NCI-H1092 treated with DMSO at 0.1 percent for 48 hours (cell line): ENCODE measurements at regions not wholly inside any gene's neighbourhood (a gene's known extent, or its start where the extent isn't known, plus 50 kb on each side); places are given as distances from the start of the nearest gene placed in this dataset.
"Not testable (repeated sequence)": the region's sequence is repeated elsewhere in the genome, so short reads cannot be mapped to it uniquely, and the experiment has no call there.

ENCODE experiments used
- DNase-seq: peaks from one replicate; lab custom pipeline; 2025; lab: John Stamatoyannopoulos, UW

DNA sequence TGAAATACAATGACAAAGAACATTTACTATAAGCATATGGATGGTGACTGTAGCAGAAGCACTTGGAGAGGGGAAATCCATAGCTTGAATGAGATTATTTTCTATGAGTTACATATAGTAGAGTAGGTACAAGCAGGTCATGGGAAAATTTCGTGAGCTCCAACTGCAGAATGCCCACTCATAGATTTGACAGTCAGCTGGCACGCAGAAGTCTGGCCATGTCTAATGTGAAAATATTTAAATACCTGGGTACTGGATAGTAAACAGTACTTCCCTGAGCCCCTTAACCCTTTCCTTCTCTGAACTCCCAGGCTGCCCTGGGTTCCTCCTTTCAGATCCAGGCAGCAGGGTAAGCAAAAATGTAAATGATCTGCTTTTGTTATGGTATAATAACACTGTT, 209.7 kb downstream of the OTUD1 start:
- DNase-seq: no peak

DNA sequence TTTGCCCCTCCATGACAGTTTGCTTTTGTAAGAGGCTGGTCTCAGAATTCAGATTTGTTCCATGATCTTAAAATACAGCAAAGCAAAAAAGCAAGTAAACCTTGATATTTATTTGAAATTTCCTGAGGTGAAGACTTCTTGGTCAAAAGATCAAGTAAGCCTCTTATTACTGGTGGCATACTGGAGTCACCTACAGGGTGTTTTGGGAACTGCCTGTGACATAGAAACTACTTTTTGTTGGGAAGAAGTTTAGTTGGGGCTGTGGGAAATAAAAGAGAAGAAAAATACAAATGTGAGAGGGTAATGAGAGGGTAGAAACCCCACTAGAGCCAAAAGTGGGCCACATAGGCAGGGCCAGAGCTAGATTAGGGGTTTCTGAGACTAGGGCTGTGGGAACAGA, 217.9 kb downstream of the OTUD1 start:
- DNase-seq: no peak

GRCh38 chr10:23657677-23658076, 218.8 kb downstream of the OTUD1 start:
- no peak for DNase-seq

GRCh38 chr10:23671866-23672265, 233.0 kb downstream of the OTUD1 start:
- not testable (repeated sequence) for DNase-seq

- DNase-seq: no peak
Measured at GRCh38 chr10:23675585-23675984, 236.7 kb downstream of the OTUD1 start.

DNA sequence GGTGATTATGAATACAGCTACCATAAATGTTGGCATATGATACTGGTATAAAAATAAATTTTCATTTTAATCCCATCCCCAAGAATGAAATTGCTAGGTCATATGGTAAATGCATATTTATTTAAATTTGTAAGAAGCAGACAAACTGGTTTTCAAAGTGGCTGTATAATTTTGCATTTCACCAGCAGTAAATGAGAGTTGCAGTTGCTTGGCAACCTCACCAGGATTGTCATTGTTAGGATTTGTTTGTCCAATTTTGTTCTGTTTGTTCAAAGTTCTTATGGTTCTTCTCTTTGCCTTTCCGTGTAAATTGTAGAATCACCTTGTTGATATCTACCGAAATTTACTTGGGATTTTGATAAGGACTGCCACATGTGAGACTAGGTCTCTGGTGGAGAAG, 237.4 kb downstream of the OTUD1 start:
- DNase-seq: no peak

GRCh38 chr10:23686722-23687121, 247.8 kb downstream of the OTUD1 start:
- no peak for DNase-seq

- DNase-seq: no peak
Measured at GRCh38 chr10:23692736-23693135, 253.9 kb downstream of the OTUD1 start.

- DNase-seq: no peak
Measured at GRCh38 chr10:23693501-23693901, 254.6 kb downstream of the OTUD1 start.

GRCh38 chr10:23693925-23694324, 255.1 kb downstream of the OTUD1 start:
- DNase-seq: no peak

GRCh38 chr10:23694446-23694920, 255.6 kb downstream of the OTUD1 start:
- DNase-seq: no peak

DNA sequence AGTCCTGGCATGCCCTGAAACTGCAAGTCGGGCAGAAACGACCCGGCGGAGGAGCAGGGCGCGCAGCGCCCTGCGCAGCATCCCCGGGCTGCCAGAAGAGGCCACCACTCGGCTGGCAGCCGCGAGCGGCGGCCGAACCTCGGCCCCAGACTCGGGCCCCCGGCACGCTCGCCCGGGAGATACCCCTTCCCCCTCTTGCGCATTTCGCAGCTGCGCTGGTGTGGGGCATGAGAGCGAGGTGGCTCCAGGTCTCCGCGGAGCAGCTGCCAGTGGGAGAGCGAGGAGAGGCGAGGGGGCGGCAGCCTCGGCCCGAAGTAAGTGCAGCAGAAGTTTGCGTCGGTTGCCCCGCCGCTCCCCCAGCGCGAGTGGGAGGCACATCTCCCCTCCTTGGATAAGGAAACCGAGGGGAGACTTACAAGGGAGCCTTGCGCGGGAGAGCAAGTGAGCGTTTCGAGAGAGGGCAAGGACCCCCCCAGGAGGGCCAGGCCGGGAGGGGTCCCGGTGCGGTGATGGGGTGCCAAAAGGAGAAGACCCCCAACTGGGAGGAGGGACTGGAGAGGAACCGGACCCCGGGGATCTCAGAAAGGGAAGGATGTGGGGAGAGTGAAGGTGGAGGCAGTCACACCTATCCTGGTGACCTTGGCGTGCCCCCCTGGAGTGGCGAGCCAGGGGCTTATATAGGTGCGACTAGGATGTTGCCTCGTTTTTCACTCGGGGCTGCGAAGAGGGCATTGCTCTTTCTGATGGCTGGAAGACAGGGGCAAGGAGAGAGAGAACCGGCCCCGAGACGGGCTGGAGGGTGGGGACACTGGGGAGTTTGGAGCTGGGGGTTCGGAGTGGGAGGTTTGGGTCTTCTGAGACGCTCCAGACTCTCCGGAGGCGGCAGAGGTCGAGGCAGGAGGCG, 256.3 kb downstream of the OTUD1 start:
- DNase-seq: no peak

- no peak for DNase-seq
Measured at GRCh38 chr10:23695825-23696420, 257.0 kb downstream of the OTUD1 start.

DNA sequence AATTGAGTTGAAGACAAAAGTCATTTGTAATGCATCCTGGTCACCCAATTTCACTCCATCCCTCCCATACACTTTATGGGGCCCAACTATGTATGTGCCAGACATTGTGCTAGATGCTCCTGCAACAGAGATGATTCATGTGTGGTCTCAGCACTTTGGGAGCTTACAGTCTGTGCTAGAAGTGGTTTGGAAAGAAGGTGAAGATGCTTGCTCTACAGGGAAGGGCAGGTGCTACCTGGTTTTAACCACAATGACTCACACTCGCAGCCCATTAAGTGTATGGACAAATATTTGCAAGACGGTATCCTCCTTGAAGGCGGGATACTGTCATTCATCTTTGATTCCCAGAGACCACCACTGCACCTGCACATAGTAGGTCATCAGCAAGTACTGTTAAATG, 257.6 kb downstream of the OTUD1 start:
- no peak for DNase-seq

GRCh38 chr10:23702977-23703414, 264.1 kb downstream of the OTUD1 start:
- peak; percentile 30 for DNase-seq

- DNase-seq: no peak
Measured at GRCh38 chr10:23715363-23715762, 276.5 kb downstream of the OTUD1 start.

GRCh38 chr10:23717913-23718312, 279.0 kb downstream of the OTUD1 start:
- no peak for DNase-seq

GRCh38 chr10:23718946-23719345, 280.1 kb downstream of the OTUD1 start:
- no peak for DNase-seq

DNA sequence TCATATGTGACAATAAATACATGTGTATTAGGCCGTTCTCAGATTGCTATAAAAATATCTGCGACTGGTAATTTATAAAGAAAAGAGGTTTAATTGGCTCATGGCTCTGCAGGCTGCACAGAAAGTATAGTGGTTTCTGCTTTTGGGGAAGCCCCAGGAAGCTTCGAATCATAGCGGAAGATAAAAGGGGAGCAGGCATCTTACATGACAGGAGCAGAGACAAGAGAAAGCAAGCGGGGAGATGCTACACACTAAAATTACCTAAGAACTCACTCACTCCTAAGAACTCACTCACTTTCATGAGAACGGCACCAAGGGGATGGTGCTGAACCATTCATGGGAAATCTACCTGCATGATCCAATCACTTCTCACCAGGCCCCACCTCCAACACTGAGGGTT, 284.9 kb downstream of the OTUD1 start:
- DNase-seq: no peak

GRCh38 chr10:23725548-23725947, 286.7 kb downstream of the OTUD1 start:
- no peak for DNase-seq

DNA sequence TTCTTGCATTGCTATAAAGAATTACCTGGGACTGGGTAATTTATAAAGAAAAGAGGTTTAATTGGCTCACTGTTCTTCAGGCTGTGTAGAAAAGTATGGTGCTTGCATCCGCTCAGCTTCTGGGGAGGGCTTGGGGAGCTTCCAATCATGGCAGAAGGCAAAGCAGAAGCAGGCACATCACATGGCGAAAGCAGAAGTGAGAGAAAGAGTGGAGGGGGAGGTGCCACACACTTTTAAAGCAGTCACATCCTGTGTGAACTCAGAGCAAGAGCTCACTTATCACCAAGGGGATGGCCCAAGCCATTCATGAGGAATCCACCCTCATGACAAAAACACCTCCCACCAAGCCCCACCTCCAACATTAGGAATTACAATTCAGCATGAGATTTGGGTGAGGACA, 303.5 kb downstream of the OTUD1 start:
- DNase-seq: no peak

DNA sequence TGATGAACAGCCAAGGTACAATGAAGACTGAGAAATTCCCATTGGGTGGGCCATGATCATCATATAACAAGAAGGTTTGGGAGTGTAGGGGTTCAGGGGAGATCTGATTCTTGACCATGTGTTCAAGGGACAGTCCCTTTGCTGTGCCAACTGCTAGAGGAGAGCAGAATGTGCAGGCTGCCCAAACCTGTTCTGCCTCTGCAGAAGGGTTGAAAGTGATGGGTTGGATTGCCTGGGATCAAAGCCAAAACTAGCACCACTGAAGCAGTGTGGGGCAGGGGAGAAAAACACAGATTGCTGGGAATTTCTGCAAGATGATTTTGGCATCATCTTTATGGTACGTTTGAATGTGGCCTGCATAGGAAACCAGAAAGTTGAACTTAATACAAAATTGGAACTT, 303.9 kb downstream of the OTUD1 start:
- no peak for DNase-seq

- no peak for DNase-seq
Measured at GRCh38 chr10:23754179-23754578, 315.3 kb downstream of the OTUD1 start.
